HG02938 (cell line): ENCODE measurements at regions not wholly inside any gene's neighbourhood (a gene's known extent, or its start where the extent isn't known, plus 50 kb on each side); places are given as distances from the start of the nearest gene placed in this dataset.

ENCODE experiments used
- ATAC-seq: cut with Tn5 transposase; IDR thresholded peaks from one replicate; pipeline ENCODE4 v1.9.1; 2021; ENCODE audit warnings: mild to moderate bottlenecking, moderate library complexity; ENCODE audit not compliant: unreplicated experiment

DNA sequence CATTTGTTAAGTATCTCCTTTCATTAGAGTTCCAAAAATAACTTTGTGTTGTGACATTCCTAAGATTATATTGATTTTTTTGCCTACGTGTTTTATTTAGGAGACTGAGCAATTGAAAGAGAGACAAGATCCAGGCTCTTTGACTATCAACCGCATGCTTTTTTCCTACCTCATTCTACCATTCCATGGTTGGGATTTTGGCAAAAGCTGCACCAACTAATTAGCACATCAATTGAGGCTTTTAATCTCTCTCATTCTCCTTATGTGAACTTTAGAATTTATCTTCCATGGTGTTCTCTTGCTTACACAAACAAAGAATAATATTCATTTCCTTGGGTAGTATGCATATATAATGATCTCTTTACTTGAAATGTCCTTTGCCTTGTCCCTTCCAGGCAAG lies 338.7 kb upstream of the SMC2 start:
- ATAC-seq = no peak

DNA sequence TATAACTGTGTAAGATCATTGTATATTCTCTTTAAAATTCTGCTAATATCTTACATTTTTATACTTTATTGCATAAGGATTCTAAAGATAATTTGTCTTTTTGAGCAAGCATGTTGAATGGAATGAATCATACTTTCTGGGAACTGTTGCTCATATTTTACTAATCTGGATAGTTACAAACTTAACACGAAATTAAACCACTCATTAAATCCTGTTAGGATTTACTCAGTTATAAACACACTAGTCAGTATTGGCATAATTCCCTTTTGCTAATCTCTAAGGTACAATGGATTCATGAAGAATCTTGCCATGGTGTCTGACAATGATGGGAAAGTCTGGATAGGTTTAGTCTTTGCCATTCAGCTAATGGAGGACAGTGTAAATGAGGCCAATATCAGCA lies 338.1 kb upstream of the SMC2 start:
- no peak for ATAC-seq

DNA sequence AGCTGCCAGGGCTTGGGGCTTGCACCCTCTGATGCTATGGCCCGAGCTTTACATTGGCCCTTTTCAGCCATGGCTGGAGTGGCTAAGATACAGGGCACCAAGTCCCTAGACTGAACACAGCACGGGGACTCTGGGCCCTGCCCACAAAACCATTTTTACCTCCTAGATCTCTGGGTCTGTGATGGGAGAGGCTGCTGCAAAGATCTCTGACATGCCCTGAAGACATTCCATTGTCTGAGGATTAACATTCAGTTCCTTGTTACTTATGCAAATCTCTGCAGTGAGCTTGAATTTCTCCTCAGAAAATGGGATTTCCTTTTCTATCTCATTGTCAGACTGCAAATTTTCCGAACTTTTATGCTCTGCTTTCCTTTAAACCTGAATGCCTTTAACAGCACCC lies 337.0 kb upstream of the SMC2 start:
- no peak for ATAC-seq

DNA sequence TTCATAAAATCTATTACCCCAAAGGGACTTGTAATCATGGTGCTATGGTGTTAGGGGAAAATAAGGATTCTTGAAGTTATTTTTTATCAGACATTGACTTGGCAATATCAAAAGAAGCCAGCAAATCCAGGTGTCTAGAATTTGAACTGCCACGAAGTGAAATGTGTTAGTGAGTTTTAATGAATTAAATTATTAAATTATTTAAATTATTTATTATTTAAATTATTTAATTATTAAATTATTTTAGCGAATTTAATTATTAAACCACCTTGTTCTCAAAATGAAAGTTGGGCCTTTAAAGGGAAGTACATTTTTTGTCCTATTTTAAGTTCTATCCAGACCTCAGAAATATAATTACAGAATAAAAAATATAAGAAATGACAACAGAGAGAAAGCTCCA lies 332.6 kb upstream of the SMC2 start:
- no peak for ATAC-seq

DNA sequence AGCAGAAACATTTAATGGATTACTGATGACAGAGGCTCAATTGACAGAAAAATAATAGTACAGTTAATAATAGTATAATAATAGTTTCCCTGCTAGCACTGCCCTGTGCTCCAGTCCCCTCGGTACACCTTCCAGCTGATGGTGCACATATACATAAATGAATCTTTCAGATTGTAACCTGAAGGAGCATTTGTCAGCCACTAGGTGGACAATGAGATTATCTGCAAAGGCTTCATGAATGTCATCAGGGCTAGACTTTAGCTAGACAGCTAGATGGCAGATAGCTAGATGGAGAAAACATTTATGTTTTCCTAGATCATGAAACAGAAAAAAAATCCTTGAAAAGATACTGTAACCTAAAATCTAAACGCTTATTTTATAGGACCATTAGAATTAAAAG lies 304.4 kb upstream of the SMC2 start:
- peak; percentile 97 for ATAC-seq

DNA sequence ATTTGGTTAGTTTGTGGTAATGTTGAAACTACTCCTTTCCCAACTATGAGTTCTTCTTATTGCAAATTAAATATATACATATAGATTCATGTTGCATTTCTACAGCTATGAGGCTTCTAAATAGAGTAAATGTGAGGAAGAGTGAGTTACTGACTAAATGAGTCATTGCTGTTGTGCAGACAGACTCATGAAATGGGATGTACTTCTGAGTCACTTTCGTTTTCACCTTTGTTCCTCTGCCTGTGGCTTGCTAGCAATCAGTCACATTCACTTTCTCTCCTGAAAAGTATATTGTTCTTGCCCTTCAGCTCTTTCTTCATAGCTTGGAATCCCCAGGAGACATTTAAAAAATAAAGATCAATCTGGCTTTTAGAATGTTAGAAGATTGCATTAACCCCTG lies 295.5 kb upstream of the SMC2 start:
- ATAC-seq = peak; percentile 100

DNA sequence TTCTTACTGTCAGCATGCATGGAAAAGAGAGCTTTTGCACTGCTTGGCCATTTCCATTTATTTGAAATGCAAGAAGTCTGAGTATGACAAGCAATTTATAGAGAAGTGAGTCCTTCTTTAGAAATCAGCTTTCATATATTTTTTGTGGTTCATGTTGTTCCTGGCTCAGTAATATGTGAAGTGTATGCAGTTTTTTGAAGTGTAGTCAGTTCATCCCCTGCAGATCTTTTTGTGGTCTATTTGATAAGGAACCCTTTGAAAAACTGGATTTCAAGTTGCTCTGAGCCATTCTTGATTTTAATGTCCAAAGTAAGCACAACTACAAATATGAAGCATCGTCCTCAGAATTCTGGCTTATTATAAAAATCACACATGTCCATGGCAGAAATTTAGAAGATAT lies 294.1 kb upstream of the SMC2 start:
- no peak for ATAC-seq

DNA sequence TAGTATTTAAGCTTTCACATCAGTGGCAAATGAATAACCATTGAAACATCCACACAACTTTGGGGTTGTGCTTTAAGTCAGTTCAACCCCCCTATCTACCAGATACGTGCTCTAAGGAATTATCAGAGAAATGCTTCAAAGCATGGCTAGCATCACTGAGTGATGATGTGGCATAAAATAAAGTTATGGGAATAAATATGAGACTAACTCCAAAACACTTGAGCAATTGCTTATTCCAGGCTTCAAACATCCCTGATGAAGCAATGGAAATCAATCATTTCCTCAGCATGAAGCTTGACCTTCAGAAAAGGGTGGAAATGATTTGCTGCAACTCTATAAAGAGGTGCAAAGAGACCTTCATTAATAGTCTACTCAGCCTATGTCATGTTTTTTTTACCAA lies 292.0 kb upstream of the SMC2 start:
- no peak for ATAC-seq

DNA sequence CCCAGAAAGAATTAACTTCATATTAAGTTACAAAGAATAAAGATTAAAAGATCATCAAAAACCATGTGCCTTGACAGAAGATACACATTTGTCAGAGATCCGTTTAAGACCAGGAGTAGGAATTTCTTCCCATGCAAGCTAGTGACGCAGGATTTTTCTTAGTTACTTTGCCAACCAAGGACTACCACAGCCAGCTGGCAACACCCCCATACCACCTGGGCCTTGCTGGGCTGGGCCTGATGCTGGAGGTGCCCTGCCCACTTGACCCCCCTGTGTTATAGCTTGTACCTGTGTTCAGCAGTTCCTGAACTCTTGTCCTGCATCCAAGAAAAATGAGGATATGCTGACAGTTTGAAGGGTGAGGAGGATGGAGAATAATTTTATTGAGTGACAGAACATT lies 290.9 kb upstream of the SMC2 start:
- no peak for ATAC-seq

DNA sequence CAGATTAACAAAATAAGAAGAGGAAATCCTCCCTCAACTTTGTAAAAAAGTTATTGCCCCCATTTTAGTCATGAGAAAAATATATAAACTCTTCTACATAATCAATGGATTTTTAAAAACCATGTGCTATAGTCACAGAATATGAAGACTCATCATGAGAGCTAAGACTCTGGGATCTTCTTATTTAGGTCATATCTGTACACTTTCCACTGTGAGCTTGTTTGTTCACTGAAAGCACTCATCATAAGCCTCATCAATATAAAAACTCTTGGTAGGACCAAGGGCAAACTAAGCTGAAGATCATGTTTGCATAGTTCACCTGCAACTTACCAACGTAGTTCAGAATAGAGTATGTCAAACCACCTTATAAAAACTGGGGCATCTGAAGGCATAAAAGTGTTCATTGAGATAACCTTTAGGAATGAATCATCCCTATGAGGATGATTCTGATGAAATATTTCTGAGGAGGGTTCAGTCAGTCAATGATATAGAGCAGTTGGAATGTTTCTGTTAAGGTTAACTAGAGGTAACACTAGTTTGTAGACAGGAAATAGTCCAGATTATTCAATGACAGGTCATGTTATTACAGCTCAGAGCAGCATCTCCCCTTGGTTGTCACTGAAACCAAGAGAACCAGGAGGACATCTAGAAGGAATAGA lies 289.9 kb upstream of the SMC2 start:
- no peak for ATAC-seq

DNA sequence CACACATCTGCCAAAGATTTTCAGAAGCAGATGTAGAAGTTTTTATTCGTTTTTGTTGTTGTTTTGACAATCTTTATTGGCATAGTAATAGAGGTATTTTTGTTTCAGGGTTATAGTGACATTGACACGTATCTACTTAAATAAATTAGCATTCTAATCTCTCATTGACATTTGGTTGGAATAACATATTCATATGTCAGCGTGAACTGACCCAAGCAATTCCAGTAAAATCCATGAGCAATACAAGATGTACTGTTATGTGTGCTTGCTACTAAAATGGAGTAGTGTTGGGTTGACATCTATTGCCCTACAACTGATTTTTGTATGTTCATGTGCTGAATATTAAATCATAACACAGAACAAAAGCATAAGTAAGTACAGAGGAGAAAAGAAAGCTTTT lies 284.4 kb upstream of the SMC2 start:
- ATAC-seq = no peak

DNA sequence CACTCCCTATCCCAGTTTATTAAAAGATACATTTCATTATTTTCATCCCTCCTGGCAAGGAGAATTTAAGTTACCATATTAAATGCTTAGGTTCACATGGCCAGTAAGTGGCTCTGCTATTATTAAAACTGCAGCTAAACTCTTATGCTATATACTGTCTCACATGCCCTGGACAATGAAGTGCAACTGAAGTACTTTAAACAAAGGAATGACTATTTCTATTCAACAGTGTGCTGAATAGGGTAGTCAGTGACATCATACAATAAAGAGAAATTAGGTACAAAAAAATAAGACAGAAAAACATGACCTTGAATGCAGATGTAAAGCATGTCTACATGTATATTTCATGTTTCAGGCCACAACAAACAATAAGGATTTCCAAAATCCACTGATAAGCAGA lies 282.6 kb upstream of the SMC2 start:
- ATAC-seq = no peak

DNA sequence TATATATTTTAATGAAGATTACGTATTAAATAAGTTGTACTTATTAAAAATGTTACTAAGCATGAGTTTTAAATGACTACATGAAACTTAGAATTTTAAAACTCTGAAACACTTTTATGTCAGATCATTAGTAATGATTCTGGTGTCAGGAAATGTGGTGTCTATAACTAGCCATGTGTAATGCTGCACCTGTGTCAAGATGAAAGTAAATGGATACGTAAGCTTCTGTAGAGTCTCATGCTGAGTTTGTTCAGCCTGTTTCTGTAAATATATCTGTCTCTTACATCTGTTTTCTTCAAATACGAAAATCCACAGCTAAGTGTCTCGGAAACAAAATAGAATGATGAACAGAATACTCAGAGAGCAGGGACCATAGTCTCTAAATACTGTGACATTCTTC lies 278.0 kb upstream of the SMC2 start:
- no peak for ATAC-seq

DNA sequence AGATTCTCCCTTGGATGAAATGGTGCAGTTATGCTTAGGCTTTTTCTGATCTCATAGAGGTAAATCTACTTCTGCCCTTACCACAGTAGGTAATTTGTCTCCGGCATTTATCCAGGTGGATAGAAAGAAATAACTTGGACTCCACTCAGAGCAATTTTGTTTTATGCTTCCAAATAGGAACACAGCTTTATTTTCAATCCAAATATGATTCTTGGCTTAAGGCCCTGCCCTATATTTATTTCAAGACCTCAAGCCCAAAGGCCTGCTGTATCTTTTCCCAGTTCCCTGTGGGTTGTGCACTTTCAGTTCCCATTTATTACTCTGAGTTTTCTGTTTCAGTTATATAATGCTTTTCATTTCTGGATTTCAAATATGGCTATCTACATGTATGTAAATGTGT lies 274.2 kb upstream of the SMC2 start:
- ATAC-seq = no peak

DNA sequence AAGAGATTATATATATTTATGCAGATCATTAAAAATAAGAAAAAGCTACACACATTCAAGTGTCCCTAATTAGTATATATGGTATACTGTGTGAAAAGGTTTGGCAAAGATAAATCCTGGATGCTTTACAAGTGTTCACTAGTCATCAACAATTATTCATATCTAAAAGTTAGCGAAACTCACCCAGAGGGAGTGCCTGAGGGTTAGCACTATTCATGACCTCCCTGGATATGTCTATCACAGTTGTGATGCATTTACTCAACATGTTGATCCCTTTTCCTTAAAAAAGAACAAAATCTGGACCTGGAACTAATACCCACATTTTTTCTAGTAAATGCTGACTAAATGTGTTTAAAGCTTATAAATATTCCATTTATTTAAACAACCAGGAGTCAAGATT lies 273.0 kb upstream of the SMC2 start:
- ATAC-seq = no peak

DNA sequence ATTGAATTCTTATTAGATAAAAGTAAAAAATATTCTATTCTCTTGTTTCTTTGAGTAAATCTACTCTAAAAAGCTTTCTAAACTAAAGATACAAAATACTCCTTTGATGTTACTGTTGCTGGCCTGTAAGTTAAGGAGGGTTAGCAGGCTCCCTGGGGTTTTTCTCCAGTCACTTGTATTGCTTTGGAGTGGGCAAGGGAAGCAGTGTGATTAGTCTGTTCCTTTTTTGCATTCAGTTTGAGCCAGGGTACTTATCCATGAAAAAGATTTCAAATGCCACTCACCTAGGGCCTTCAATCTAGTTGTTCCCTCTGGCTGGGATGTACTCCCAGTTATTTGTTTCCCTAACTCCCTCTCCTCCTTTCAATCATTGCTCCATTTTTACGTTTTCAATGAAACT lies 256.2 kb upstream of the SMC2 start:
- ATAC-seq = no peak

DNA sequence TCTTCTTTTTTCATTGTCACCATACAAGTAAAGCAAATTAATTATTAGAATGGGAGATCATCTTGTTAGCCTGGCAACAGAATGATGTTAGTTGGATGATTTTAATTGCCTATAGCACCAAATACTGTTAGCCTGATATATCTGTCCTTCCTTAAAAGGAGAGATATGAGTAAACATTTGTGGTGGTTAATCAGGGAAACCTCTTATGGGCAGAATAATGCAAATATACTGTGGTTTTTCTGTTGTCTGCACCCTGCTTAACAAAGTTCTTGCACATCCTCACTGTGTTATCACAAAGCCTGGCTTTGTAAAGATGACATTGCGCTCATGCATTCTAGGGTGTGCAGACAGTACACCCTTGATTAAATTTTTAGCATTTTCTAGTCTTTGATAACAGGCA lies 254.9 kb upstream of the SMC2 start:
- no peak for ATAC-seq

DNA sequence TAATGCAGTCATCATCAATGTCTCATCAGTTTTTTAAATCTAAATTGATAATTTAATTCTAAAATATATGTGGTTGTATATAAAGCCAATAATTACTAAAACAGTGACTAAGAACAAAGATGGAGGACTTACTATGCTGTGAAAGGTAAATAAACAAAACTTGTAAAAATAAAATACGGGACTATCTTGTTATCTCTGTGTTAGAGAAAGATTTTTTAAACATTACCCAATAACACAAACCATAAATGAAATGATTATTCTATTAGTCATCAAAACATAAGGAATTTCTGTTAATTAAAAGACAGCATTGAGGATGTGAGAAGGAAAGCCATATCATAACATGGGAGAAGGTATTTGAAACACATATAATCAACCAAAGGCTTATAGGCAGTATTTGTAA lies 226.2 kb upstream of the SMC2 start:
- ATAC-seq = no peak

DNA sequence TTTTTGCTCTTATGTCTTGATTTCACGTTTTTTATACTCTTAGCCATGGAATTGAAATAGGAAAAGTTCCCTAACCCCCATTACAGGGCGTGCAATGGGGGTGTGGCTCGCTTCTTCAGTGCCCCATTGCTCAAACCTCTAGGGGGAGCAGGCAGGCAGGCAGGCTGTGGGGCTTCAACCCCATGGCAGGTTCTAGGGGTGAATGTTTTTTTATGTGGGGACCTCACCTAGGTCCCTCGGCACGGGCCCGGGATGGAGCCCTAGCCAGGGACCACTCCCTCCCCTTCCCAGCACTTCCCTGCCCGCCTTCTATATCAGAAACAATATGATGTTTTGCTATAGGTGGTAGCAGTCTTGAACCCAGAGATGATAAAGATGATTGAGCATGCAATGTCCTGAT lies 221.3 kb upstream of the SMC2 start:
- no peak for ATAC-seq

DNA sequence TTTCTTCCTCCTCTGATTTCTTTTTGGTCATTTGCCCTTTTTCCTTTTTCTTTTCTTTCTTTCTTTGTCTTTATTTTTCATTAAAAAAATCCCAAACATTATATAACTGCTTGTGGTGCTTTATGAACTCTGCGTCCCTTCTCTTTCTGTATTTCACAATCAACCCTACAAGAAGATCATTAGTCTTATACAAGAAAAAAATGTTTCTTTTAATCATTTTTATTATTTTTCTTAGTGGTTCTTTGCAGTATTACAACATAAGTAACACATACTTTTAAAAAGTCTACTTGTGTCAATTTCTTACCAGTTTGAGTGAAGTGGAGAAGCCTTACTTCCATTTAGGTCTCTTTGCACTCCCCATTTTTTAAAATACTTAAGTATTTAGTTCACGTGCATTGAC lies 212.7 kb upstream of the SMC2 start:
- ATAC-seq = no peak

DNA sequence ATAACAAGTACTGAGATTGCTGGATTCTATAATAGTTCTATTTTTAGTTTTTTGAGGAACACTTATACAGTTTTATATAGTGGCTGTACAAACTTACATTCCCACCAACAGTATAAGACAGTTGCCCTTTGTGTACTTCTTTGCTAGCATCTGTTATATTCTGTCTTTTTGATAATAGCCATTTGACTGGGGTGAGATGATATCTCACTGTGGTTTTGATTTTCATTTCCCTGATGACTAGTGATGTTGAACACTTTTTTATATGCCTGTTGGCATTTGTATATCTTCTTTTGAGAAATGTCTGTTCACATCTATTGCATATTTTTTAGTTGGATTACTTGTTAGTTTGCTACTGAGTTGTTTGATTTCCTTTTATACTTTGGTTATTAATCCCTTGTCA lies 204.1 kb upstream of the SMC2 start:
- ATAC-seq = no peak

DNA sequence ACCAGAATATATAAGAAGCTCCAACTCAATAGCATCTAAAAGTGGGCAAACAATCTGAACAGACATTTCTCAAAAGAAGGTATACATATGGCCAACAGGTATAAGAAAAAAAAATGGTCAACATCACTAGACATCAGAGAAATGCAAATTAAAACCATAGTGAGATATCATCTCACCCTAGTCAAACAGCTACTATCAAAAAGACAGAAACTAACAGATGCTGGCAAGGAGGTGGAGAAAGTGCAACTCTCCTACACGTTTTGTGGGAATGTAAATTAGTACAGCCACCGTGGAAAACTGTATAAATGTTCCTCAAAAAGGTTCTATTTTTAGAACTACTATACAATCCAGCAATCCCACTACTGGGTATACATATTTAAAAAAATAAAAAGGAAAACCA lies 199.9 kb upstream of the SMC2 start:
- ATAC-seq = no peak

DNA sequence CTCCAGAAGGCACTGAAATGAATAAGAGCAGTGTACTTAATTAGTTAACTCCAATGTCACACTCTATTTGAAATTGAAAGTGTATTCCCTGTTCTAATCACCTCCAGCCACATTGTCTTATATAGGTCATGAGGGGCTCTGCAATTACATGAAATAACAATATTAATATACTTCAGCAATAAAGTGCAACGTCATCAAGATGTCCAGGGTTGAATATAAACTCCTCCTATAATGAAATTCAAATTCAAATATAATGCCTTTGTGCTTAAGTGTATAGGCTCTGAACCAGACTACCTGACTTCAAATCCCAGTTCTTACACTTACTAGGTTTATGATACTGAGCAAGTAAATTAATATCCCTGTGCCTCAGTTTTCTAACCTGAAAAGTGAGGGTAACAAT lies 195.6 kb upstream of the SMC2 start:
- ATAC-seq = no peak

DNA sequence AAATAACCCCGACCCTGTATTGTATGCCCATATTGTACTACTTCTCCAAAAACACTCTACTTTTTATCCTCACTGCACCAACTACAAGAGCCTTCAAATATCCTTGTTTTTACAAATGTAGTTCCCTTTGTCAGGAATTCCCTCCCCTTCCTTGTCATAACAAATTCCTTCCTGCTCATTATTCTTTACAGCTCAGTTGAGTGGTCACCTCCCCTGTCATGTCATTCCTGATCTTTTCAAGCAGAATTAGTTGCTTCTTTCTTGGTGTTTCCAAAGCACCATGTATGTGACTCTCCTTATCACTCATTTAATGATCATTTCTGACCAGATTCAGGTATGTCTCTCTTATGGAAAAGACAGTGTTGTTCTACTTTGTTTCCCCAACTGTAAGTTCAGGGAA lies 194.2 kb upstream of the SMC2 start:
- ATAC-seq = no peak
